AG04450 (cell line): ENCODE measurements at regions not wholly inside any gene's neighbourhood (a gene's known extent, or its start where the extent isn't known, plus 50 kb on each side); places are given as distances from the start of the nearest gene placed in this dataset.
"Not testable (repeated sequence)": the region's sequence is repeated elsewhere in the genome, so short reads cannot be mapped to it uniquely, and the experiment has no call there.

ENCODE experiments used
- CTCF ChIA-PET: fragments of 300-600, 350-600 bp; formaldehyde crosslinking; extraction: SDS; loops from one replicate; lab custom pipeline; 2022; ENCODE audit warnings: antibody characterized with exemption, inconsistent platforms; lab: Charles Lee
- POLR2A ChIA-PET: fragments of 350-600 bp; formaldehyde crosslinking; extraction: SDS; loops from one replicate; lab custom pipeline; 2021; ENCODE audit warnings: antibody characterized with exemption, inconsistent platforms; lab: Yijun Ruan, JAX
- DNase-seq: peaks from one replicate; pipeline ENCODE4 v3.0.0-alpha.2; 2011; ENCODE audit warnings: low read depth, low spot score
- H3K27ac ChIP-seq: one replicate; pipeline ENCODE4 v1.5.1; 2012; ENCODE audit warnings: low read depth, low read length, control low read depth
- H3K27me3 ChIP-seq: one replicate; pipeline ENCODE4 v1.6.0; 2012; ENCODE audit warnings: low read length; ENCODE audit not compliant: control insufficient read depth, insufficient read depth
- H3K4me3 ChIP-seq: 2 replicates; pipeline ENCODE4 v1.5.1; 2011; ENCODE audit warnings: mild to moderate bottlenecking, low read depth, low read length, control low read depth
- H3K9me3 ChIP-seq: 2 replicates; pipeline ENCODE4 v1.5.1; 2012; ENCODE audit warnings: low read length; ENCODE audit not compliant: control insufficient read depth, insufficient read depth
- TF ChIP-seq, protein P1 (sequence below): IDR thresholded peaks from 2 replicates; pipeline ENCODE4 v1.5.1; 2011; ENCODE audit warnings: low read depth, low read length, control low read depth, inconsistent platforms

DNA sequence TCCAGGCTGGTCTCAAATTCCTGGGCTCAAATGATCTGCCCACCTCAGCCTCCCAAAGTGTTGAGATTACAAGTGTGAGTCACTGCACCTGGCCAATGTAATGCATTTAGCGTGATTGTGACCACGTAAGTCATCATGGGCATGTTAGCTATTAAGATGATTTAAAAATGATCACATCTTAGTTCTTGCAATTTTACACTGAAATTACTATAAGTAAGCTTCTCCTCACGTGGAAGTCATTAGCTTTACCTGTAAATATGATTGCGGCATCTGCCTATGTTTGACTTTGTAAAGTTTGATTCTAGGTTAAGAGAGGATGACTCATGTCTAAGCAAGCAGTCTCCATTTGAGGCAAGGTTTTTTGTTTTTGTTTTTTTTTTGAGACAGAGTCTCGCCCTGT is 85.5 kb downstream of the PMAIP1 start:
- TF ChIP-seq, protein P1, sequence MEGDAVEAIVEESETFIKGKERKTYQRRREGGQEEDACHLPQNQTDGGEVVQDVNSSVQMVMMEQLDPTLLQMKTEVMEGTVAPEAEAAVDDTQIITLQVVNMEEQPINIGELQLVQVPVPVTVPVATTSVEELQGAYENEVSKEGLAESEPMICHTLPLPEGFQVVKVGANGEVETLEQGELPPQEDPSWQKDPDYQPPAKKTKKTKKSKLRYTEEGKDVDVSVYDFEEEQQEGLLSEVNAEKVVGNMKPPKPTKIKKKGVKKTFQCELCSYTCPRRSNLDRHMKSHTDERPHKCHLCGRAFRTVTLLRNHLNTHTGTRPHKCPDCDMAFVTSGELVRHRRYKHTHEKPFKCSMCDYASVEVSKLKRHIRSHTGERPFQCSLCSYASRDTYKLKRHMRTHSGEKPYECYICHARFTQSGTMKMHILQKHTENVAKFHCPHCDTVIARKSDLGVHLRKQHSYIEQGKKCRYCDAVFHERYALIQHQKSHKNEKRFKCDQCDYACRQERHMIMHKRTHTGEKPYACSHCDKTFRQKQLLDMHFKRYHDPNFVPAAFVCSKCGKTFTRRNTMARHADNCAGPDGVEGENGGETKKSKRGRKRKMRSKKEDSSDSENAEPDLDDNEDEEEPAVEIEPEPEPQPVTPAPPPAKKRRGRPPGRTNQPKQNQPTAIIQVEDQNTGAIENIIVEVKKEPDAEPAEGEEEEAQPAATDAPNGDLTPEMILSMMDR = no peak
- DNase-seq = no peak
- Histone ChIP-seq H3K27ac (no peak overlapping the region), H3K27me3 (peaks cover 4% of the 10 kb centered on the region), H3K4me3 (no peak overlapping the region), H3K9me3 (no peaks in the 10 kb centered on the region)
- ChIA-PET CTCF (interaction anchor here (1.1 to 4.6 kb wide), 3 partner anchors 10 to 565 kb away, joined by 3 to 33 read pairs (median 3); no protein-coding TSS in a partner anchor), POLR2A (no interaction called here)

DNA sequence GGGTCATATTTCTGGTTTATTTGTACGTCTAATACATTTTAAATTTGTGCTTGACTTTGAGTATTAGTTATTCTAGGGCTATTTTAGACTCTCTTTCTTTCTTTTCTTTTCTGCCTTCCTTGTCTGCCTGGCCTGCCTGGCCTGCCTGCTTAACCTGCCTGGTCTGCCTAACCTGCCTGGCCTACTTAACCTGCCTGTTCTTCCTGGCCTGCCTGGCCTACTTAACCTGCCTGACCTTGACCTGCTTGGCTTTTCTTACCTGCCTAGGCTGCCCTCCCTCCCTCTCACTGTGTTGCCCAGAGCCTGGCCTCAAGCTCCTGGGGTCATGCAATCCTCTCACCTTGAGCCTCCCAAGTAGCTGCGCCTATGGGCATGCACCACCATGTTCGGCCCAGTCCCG is 83.7 kb downstream of the PMAIP1 start:
- TF ChIP-seq, protein P1 = no peak
- Histone ChIP-seq H3K9me3 (no peaks in the 10 kb centered on the region), H3K27me3 (no peaks in the 10 kb centered on the region), H3K27ac (no peak overlapping the region), H3K4me3 (no peak overlapping the region)
- ChIA-PET CTCF (no interaction called here), POLR2A (no interaction called here)
- no peak for DNase-seq

DNA sequence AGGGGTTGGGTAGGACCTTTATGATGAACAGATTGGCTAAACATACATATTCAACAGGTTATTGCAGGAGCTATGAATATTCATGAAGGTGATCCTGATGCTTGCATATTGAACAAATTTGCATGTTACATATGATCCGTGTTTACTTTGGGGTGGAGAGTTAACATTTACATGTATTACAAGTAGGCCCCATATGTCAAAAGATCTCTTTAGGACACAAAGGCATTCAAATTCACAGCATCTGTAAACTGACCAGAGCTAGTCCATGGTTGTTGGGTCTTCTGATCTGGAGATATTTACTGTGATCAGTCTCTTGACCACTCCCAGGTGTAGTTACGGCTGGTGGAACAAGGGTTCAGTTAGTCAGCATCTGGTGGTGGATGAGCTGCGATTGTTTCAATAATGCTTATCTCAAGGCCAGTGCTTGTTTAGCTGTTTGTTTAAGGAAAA is 80.4 kb downstream of the PMAIP1 start:
- DNase-seq = no peak
- TF ChIP-seq, protein P1 = no peak
- ChIA-PET POLR2A (interaction anchor here (0.7 kb wide), 1 partner anchor 846 kb away, joined by 5 read pairs; no protein-coding TSS in a partner anchor), CTCF (interaction anchor here (0.5 to 3.4 kb wide), 5 partner anchors 8 to 731 kb away, joined by 3 to 12 read pairs (median 3); no protein-coding TSS in a partner anchor)
- Histone ChIP-seq H3K9me3 (no peaks in the 10 kb centered on the region), H3K27ac (no peak overlapping the region), H3K4me3 (no peak overlapping the region), H3K27me3 (no peaks in the 10 kb centered on the region)

DNA sequence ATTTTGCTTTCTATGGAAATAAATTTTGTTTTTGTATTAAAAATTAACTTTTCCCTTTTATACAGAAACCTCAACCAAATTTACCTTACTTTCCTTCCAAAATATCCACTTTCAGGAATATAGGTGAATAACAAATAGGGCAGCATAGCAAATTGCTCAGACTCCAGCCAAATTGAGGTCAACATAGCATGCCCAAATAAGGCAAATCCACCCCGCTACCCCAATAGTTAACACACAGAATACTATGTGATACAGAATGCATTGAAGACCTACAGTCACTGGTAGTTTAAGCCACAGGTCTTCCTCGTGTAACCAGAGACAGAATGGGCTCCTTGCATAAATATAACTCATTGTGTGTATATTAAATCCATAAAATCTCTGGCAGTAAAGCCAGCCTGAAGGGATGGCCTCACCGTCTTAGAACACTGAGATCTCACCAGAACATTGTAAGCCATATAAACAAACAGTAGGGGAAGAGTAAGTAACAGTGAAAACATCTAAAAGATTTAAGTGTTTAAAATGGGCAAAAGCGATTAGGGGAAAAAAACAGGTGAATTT is 72.2 kb downstream of the PMAIP1 start:
- ChIA-PET POLR2A (no interaction called here), CTCF (no interaction called here)
- TF ChIP-seq, protein P1 = no peak
- no peak for DNase-seq
- Histone ChIP-seq H3K27me3 (no peaks in the 10 kb centered on the region), H3K9me3 (no peaks in the 10 kb centered on the region; the same call in 1 of the 2 replicates), H3K4me3 (no peak overlapping the region), H3K27ac (no peak overlapping the region)

DNA sequence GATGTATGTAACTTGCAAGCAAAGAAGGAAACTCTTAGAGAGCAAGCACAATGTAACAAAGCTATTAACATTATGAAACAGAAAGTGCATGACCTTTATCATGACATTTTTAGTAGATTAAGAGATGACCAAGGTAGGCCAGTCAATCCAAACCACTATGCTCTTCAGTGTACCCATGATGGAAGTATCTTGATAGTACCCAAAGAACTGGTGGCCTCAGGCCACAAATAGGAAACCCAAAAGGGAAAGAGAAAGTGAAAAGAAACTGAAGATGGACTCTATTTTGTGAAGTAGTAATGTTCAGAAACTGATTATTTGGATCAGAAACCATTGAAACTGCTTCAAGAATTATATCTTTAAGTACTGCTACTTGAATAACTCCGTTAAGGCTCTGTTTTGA is 71.3 kb downstream of the PMAIP1 start:
- POLR2A ChIA-PET = not testable (repeated sequence)

DNA sequence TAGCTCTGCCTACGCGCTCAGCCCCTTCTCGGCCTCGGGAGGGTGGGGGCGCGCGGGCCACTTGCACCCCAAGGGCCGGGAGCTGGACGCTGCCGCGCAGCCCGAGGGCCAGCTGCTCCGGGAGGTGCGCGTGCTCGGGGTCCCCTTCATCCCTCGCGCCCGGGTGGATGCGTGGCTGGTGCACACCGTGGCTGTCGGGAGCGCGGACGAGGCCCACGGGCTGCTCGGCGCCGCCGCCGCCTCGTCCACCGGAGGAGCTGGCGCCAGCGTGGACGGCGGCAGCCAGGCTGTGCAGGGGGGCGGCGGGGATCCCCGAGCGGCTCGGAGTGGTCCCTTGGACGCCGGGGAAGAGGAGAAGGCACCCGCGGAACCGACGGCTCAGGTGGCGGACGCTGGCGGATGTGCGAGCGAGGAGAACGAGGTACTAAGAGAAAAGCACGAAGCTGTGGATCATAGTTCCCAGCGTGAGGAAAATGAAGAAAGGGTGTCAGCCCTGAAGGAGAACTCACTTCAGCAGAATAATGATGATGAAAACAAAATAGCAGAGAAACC is 69.8 kb downstream of the PMAIP1 start:
- H3K4me3 ChIP-seq, CTCF ChIA-PET, DNase-seq, H3K9me3 ChIP-seq, H3K27me3 ChIP-seq, H3K27ac ChIP-seq, POLR2A ChIA-PET: not testable (repeated sequence)

More for the DNA sequence above, 71.3 kb downstream of the PMAIP1 start:
- CTCF ChIA-PET, H3K4me3 ChIP-seq, H3K27me3 ChIP-seq, H3K27ac ChIP-seq, DNase-seq, H3K9me3 ChIP-seq: not testable (repeated sequence)
